Uterus (tissue), 2 donors: ENCODE measurements at regions not wholly inside any gene's neighbourhood (a gene's known extent, or its start where the extent isn't known, plus 50 kb on each side); places are given as distances from the start of the nearest gene placed in this dataset.

ENCODE experiments used
- CTCF ChIP-seq, 4 experiments: fragments of 200-600 bp in 2 of 4; fragments of 450-650 bp in 2 of 4; sonication (generic) in 2 of 4; IDR thresholded peaks; one replicate each; pipeline ENCODE4 v1.5.1; 2016 to 2019; ENCODE audit warnings: antibody characterized with exemption in 4 of 4, mild to moderate bottlenecking in 2 of 4, moderate library complexity in 1 of 4
- POLR2A ChIP-seq, 2 donors: fragments of 450-650 bp; IDR thresholded peaks; one replicate each; pipeline ENCODE4 v1.6.1; 2016; ENCODE audit warnings: antibody characterized with exemption in 2 of 2, mild to moderate bottlenecking in 1 of 2, moderate library complexity in 1 of 2

GRCh38 chr7:12110425-12110824 lies 100.7 kb upstream of the TMEM106B start:
- no peak for TF ChIP-seq CTCF (IDR thresholded peaks at IDR 0.05)
- no peak for TF ChIP-seq POLR2A (IDR thresholded peaks at IDR 0.05)
